ENCODE measurements at regions not wholly inside any gene's neighbourhood (a gene's known extent, or its start where the extent isn't known, plus 50 kb on each side); places are given as distances from the start of the nearest gene placed in this dataset.

DNA sequence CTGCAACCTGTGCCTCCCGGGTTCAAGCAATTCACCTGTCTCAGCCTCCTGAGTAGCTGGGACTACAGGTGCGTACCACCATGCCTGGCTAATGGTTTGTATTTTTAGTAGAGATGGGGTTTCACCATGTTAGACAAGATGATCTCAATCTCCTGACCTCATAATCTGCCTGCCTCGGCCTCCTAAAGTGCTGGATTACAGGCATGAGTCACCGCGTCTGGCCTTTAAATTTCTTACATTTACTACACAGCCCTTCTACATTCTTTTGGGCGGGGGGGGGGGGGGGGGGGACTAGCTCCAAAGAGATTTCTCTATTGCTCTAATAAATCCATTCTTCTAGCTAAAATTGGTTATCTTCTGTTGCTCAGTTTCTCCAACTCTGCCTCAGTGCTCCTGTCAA is 964.9 kb upstream of the ACVR2A start:
- TF ChIP-seq CTCF (IDR thresholded peaks at IDR 0.05) (no peak), POLR2A (IDR thresholded peaks at IDR 0.05) (no peak), EP300 (IDR thresholded peaks at IDR 0.05) (no peak)

All from suprapubic skin (tissue), 3 donors.